ENCODE measurements at regions not wholly inside any gene's neighbourhood (a gene's known extent, or its start where the extent isn't known, plus 50 kb on each side); places are given as distances from the start of the nearest gene placed in this dataset.
"Not testable (repeated sequence)": the region's sequence is repeated elsewhere in the genome, so short reads cannot be mapped to it uniquely, and the experiment has no call there.

GRCh38 chr14:34063470-34064164, 112.7 kb upstream of the EGLN3 start:
- no peak for DNase-seq (ENCODE audit: low spot score)

- DNase-seq (ENCODE audit: low spot score), result no peak
These were observed 112.2 kb upstream of the EGLN3 start for GRCh38 chr14:34063042-34063441.

- DNase-seq (ENCODE audit: low spot score), result no peak
These were observed 111.6 kb upstream of the EGLN3 start for GRCh38 chr14:34062353-34062973.

GRCh38 chr14:34060651-34060999, 109.8 kb upstream of the EGLN3 start:
- no peak for DNase-seq (ENCODE audit: low spot score)

- DNase-seq (ENCODE audit: low spot score), result peak; percentile 82
These were observed 109.2 kb upstream of the EGLN3 start for GRCh38 chr14:34059925-34060650.

GRCh38 chr14:34059037-34059924, 108.4 kb upstream of the EGLN3 start:
- DNase-seq (ENCODE audit: low spot score), result no peak

GRCh38 chr14:34058510-34058909, 107.6 kb upstream of the EGLN3 start:
- DNase-seq (ENCODE audit: low spot score), result no peak

- no peak for DNase-seq (ENCODE audit: low spot score)
These were observed 105.2 kb upstream of the EGLN3 start for GRCh38 chr14:34056046-34056445.

GRCh38 chr14:34055157-34055950, 104.5 kb upstream of the EGLN3 start:
- no peak for DNase-seq (ENCODE audit: low spot score)

- DNase-seq (ENCODE audit: low spot score), result peak; percentile 39
These were observed 102.8 kb upstream of the EGLN3 start for GRCh38 chr14:34053666-34054065.

- DNase-seq (ENCODE audit: low spot score), result no peak
These were observed 101.8 kb upstream of the EGLN3 start for GRCh38 chr14:34052658-34053014.

GRCh38 chr14:34051966-34052657, 101.2 kb upstream of the EGLN3 start:
- peak; percentile 75 for DNase-seq (ENCODE audit: low spot score)

- no peak for DNase-seq (ENCODE audit: low spot score)
These were observed 99.7 kb upstream of the EGLN3 start for GRCh38 chr14:34050606-34051005.

GRCh38 chr14:34049790-34050189, 98.9 kb upstream of the EGLN3 start:
- DNase-seq (ENCODE audit: low spot score), result no peak

GRCh38 chr14:34049187-34049586, 98.3 kb upstream of the EGLN3 start:
- not testable (repeated sequence) for DNase-seq (ENCODE audit: low spot score)

GRCh38 chr14:34046799-34047520, 96.1 kb upstream of the EGLN3 start:
- DNase-seq (ENCODE audit: low spot score), result no peak

GRCh38 chr14:34044666-34045306, 93.9 kb upstream of the EGLN3 start:
- no peak for DNase-seq (ENCODE audit: low spot score)

GRCh38 chr14:34044373-34044637, 93.4 kb upstream of the EGLN3 start:
- no peak for DNase-seq (ENCODE audit: low spot score)

GRCh38 chr14:34043627-34044372, 92.9 kb upstream of the EGLN3 start:
- peak; percentile 58 for DNase-seq (ENCODE audit: low spot score)

Measured in mucosa of gallbladder (tissue), 1 donor.